ENCODE measurements at regions not wholly inside any gene's neighbourhood (a gene's known extent, or its start where the extent isn't known, plus 50 kb on each side); places are given as distances from the start of the nearest gene placed in this dataset.

DNA sequence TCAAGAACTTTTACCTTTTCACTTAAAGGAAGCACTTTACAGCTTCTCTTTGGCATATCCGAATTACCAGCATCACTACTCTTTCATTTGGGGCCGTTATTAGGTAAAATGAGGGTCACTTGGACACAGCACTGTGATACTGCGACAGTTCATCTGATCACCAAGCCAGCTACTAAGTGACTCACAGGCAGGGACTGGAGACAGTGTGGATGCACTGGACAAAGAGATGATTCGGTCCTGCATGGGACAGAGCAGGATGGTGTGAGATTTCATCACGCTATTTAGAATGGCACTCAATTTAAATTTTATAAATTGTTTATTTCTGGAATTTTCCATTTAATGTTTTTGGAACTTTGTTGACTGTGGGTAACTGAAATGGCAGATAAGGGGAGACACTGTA lies 166.9 kb upstream of the IL12A start:
- no peak for TF ChIP-seq CTCF (IDR thresholded peaks at IDR 0.05)
- no peaks in the 10 kb centered on the region for H3K4me1 Mint-ChIP-seq (ENCODE audit: low read depth)
- H3K36me3 Mint-ChIP-seq (ENCODE audit: low read depth): no peaks in the 10 kb centered on the region
- ChIA-PET CTCF (no interaction called here), POLR2A (no interaction called here)
- intact Hi-C loops (cut with micrococcal nuclease): no loop called here
- DNase-seq: no peak
- no peak for ATAC-seq
- H3K27me3 Mint-ChIP-seq: peaks cover 3% of the 10 kb centered on the region
- H3K27ac Mint-ChIP-seq: no peak overlapping the region
- H3K4me3 Mint-ChIP-seq: no peak overlapping the region
- H3K9me3 Mint-ChIP-seq: no peaks in the 10 kb centered on the region

GRCh38 chr3:159823780-159824179 lies 164.9 kb upstream of the IL12A start:
- intact Hi-C loops (cut with micrococcal nuclease): no loop called here
- H3K27ac Mint-ChIP-seq: no peak overlapping the region
- no peaks in the 10 kb centered on the region for H3K36me3 Mint-ChIP-seq (ENCODE audit: low read depth)
- no peak for TF ChIP-seq CTCF (IDR thresholded peaks at IDR 0.05)
- ATAC-seq (no peak), DNase-seq (no peak)
- H3K4me3 Mint-ChIP-seq: no peak overlapping the region
- H3K4me1 Mint-ChIP-seq (ENCODE audit: low read depth): no peaks in the 10 kb centered on the region
- H3K27me3 Mint-ChIP-seq: peaks cover 5% of the 10 kb centered on the region
- ChIA-PET CTCF (no interaction called here), POLR2A (no interaction called here)
- H3K9me3 Mint-ChIP-seq: no peaks in the 10 kb centered on the region

- H3K27ac Mint-ChIP-seq: no peak overlapping the region
- ChIA-PET POLR2A (no interaction called here), CTCF (no interaction called here)
- TF ChIP-seq CTCF (IDR thresholded peaks at IDR 0.05): no peak
- no peak for DNase-seq
- H3K9me3 Mint-ChIP-seq: no peaks in the 10 kb centered on the region
- H3K27me3 Mint-ChIP-seq: peaks cover 7% of the 10 kb centered on the region
- no peaks in the 10 kb centered on the region for H3K36me3 Mint-ChIP-seq (ENCODE audit: low read depth)
- H3K4me1 Mint-ChIP-seq (ENCODE audit: low read depth): no peaks in the 10 kb centered on the region
- intact Hi-C loops (cut with micrococcal nuclease): no loop called here
- ATAC-seq: no peak
- H3K4me3 Mint-ChIP-seq: no peak overlapping the region
Observed at GRCh38 chr3:159824333-159824732, 164.3 kb upstream of the IL12A start.

DNA sequence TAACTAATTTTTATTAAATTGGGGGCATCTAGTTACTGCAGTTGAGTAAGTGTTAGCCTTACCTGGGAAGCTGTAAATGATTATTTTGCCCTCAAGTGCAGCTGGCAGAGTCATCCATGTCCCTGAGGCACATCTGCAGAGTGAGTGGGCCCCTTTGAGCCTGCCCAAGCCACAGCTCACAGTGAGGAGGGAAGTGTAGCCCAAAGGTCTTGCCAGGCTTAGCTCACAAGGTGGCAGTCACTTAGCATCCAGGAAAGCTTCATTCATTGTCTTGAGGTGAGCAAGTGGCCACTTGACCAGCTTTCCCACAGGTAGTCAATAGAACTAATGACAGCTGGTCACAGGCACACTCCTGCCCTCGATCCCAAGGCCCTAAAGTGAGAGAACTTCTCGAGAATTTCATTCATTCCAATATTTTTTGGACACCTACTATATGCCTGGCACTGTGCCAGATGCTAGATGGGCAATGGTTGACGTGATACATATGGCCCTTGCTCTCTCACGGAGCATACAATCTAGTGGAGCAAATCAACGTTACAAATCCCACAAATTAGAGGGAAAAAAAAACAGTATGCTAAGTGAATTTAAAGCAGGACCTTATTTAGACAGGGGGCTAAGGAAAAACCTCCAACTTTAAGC lies 163.3 kb upstream of the IL12A start:
- Mint-ChIP-seq H3K27ac (no peak overlapping the region), H3K9me3 (no peaks in the 10 kb centered on the region), H3K36me3 (ENCODE audit: low read depth) (no peaks in the 10 kb centered on the region), H3K27me3 (peaks cover 7% of the 10 kb centered on the region), H3K4me1 (ENCODE audit: low read depth) (no peaks in the 10 kb centered on the region), H3K4me3 (no peak overlapping the region)
- ChIA-PET CTCF (no interaction called here), POLR2A (no interaction called here)
- no peak for ATAC-seq
- no peak for DNase-seq
- intact Hi-C loops (cut with micrococcal nuclease): no loop called here
- no peak for TF ChIP-seq CTCF (IDR thresholded peaks at IDR 0.05)

DNA sequence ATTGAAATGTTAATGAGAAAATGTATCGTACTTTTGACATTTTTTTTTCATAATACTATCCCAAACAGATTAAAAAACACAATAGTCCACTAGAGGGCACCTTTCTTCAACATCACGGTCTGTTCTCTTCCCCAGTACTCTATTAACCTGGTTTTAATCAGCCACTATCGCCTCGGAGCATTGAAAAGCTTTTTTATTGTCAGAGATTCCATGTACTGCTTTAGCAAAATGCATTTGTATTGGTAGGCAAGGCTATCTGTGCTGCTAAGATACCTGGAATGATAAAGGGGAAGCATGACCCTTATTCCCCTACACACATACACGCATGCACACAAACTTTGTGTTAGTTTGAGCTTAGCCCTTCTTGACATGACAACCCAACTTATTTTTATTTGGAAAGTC lies 160.1 kb upstream of the IL12A start:
- ChIA-PET POLR2A (no interaction called here), CTCF (interaction anchor here (0.6 to 2.0 kb wide), 14 partner anchors 8 to 587 kb away, joined by 3 to 7 read pairs (median 4); partner anchors contain the start of gene SCHIP1)
- Mint-ChIP-seq H3K27me3 (peaks cover 3% of the 10 kb centered on the region), H3K36me3 (ENCODE audit: low read depth) (no peaks in the 10 kb centered on the region), H3K9me3 (no peaks in the 10 kb centered on the region), H3K27ac (no peak overlapping the region), H3K4me1 (ENCODE audit: low read depth) (no peaks in the 10 kb centered on the region), H3K4me3 (no peak overlapping the region)
- peak; percentile 51 for ATAC-seq
- DNase-seq: no peak
- intact Hi-C loops (cut with micrococcal nuclease): no loop called here
- TF ChIP-seq CTCF (IDR thresholded peaks at IDR 0.05): peak; percentile 63
